ENCODE measurements at regions not wholly inside any gene's neighbourhood (a gene's known extent, or its start where the extent isn't known, plus 50 kb on each side); places are given as distances from the start of the nearest gene placed in this dataset.

DNA sequence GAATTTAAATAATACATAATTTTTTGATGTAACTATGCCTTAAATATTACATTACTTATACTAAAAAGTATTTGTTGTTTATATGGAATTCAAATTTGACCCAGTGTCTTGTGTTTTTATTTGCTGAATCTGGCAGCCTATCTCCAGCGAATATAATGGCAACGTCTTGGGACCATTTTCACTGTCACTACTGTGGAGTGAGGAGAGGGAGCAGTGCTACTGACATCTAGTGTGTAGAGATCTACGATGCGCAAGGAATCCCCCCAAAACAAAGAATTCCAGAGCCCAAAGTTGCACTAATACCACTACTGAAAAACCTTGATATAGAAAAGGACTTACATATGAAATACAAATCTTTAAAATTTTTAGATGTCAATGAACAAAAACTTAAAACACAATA is 314.4 kb downstream of the DRD1 start:
- no peaks in the 10 kb centered on the region for H3K9me3 Mint-ChIP-seq
- no peak overlapping the region for H3K4me3 Mint-ChIP-seq
- no peak for TF ChIP-seq CTCF (conservative IDR thresholded peaks at IDR 0.05)
- H3K4me1 Mint-ChIP-seq: no peaks in the 10 kb centered on the region
- H3K36me3 Mint-ChIP-seq (ENCODE audit: low read depth): no peaks in the 10 kb centered on the region
- no peak overlapping the region for H3K27ac Mint-ChIP-seq (ENCODE audit: unreplicated experiment)
- peaks cover 6% of the 10 kb centered on the region for H3K27me3 Mint-ChIP-seq (ENCODE audit: low read depth)
- DNase-seq (ENCODE audit: low read depth, low spot score): no peak

- Mint-ChIP-seq H3K4me1 (no peaks in the 10 kb centered on the region), H3K27ac (ENCODE audit: unreplicated experiment) (no peak overlapping the region), H3K36me3 (ENCODE audit: low read depth) (no peaks in the 10 kb centered on the region), H3K9me3 (no peaks in the 10 kb centered on the region), H3K27me3 (ENCODE audit: low read depth) (peaks cover 6% of the 10 kb centered on the region), H3K4me3 (no peak overlapping the region)
- no peak for DNase-seq (ENCODE audit: low read depth, low spot score)
- TF ChIP-seq CTCF (conservative IDR thresholded peaks at IDR 0.05): no peak
Measured at GRCh38 chr5:175129121-175129520, 314.9 kb downstream of the DRD1 start.

GRCh38 chr5:175124821-175125220 is 319.2 kb downstream of the DRD1 start:
- H3K27ac Mint-ChIP-seq (ENCODE audit: unreplicated experiment): no peak overlapping the region
- no peaks in the 10 kb centered on the region for H3K9me3 Mint-ChIP-seq
- H3K27me3 Mint-ChIP-seq (ENCODE audit: low read depth): no peaks in the 10 kb centered on the region
- no peak overlapping the region for H3K4me3 Mint-ChIP-seq
- TF ChIP-seq CTCF (conservative IDR thresholded peaks at IDR 0.05): no peak
- DNase-seq (ENCODE audit: low read depth, low spot score): no peak
- H3K36me3 Mint-ChIP-seq (ENCODE audit: low read depth): no peaks in the 10 kb centered on the region
- H3K4me1 Mint-ChIP-seq: no peaks in the 10 kb centered on the region

- no peak for TF ChIP-seq CTCF (conservative IDR thresholded peaks at IDR 0.05)
- no peak overlapping the region for H3K4me3 Mint-ChIP-seq
- no peaks in the 10 kb centered on the region for H3K4me1 Mint-ChIP-seq
- no peaks in the 10 kb centered on the region for H3K27me3 Mint-ChIP-seq (ENCODE audit: low read depth)
- no peaks in the 10 kb centered on the region for H3K36me3 Mint-ChIP-seq (ENCODE audit: low read depth)
- H3K27ac Mint-ChIP-seq (ENCODE audit: unreplicated experiment): no peak overlapping the region
- no peak for DNase-seq (ENCODE audit: low read depth, low spot score)
- no peaks in the 10 kb centered on the region for H3K9me3 Mint-ChIP-seq
Measured at GRCh38 chr5:175124251-175124813, 319.6 kb downstream of the DRD1 start.

- H3K27ac Mint-ChIP-seq (ENCODE audit: unreplicated experiment): no peak overlapping the region
- no peak for DNase-seq (ENCODE audit: low read depth, low spot score)
- no peak for TF ChIP-seq CTCF (conservative IDR thresholded peaks at IDR 0.05)
- H3K4me3 Mint-ChIP-seq: no peak overlapping the region
- no peaks in the 10 kb centered on the region for H3K4me1 Mint-ChIP-seq
- H3K9me3 Mint-ChIP-seq: no peaks in the 10 kb centered on the region
- H3K27me3 Mint-ChIP-seq (ENCODE audit: low read depth): no peaks in the 10 kb centered on the region
- no peaks in the 10 kb centered on the region for H3K36me3 Mint-ChIP-seq (ENCODE audit: low read depth)
Measured at GRCh38 chr5:175123542-175123941, 320.4 kb downstream of the DRD1 start.

DNA sequence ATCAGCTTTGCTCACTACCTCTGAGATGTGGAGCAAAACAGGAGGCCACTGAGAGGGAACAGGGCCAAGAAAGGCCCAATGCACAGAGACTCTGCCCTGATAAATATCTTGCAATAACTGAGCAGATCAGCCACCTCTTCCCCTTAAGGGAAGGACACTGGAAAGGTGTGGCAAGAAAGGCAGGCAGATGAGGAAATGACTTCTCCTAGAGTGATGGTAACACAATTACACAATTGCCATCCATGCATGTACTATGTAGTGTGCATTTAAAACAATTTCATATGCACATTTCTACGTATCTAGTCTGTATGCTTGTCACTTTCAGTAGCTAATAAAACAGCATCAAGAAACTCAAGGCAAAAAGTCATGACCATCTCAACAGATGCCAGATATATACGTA is 322.5 kb downstream of the DRD1 start:
- no peaks in the 10 kb centered on the region for H3K9me3 Mint-ChIP-seq
- no peaks in the 10 kb centered on the region for H3K27me3 Mint-ChIP-seq (ENCODE audit: low read depth)
- no peaks in the 10 kb centered on the region for H3K4me1 Mint-ChIP-seq
- H3K4me3 Mint-ChIP-seq: no peak overlapping the region
- no peak for DNase-seq (ENCODE audit: low read depth, low spot score)
- no peak for TF ChIP-seq CTCF (conservative IDR thresholded peaks at IDR 0.05)
- H3K36me3 Mint-ChIP-seq (ENCODE audit: low read depth): no peaks in the 10 kb centered on the region
- no peak overlapping the region for H3K27ac Mint-ChIP-seq (ENCODE audit: unreplicated experiment)

Data from neural crest cell (in vitro differentiated cells).